ENCODE measurements at regions not wholly inside any gene's neighbourhood (a gene's known extent, or its start where the extent isn't known, plus 50 kb on each side); places are given as distances from the start of the nearest gene placed in this dataset.

GRCh38 chr6:130303431-130303830, 62.4 kb upstream of the TMEM200A start:
- no peak for TF ChIP-seq CTCF (IDR thresholded peaks at IDR 0.05; ENCODE audit: unreplicated experiment)
- no peaks in the 10 kb centered on the region for H3K27me3 Mint-ChIP-seq
- H3K9me3 Mint-ChIP-seq (ENCODE audit: low read depth): peaks cover 6% of the 10 kb centered on the region
- peaks cover 21% of the 10 kb centered on the region for H3K4me1 Mint-ChIP-seq (ENCODE audit: low read depth)
- no peaks in the 10 kb centered on the region for H3K36me3 Mint-ChIP-seq (ENCODE audit: insufficient read depth)
- H3K4me3 Mint-ChIP-seq (ENCODE audit: low read depth): no peak overlapping the region
- no peak for DNase-seq (ENCODE audit: low spot score, unreplicated experiment)
- H3K27ac Mint-ChIP-seq: no peak overlapping the region

- H3K27ac Mint-ChIP-seq: no peak overlapping the region
- H3K4me3 Mint-ChIP-seq (ENCODE audit: low read depth): no peak overlapping the region
- H3K4me1 Mint-ChIP-seq (ENCODE audit: low read depth): peaks cover 12% of the 10 kb centered on the region
- no peaks in the 10 kb centered on the region for H3K27me3 Mint-ChIP-seq
- H3K9me3 Mint-ChIP-seq (ENCODE audit: low read depth): peaks cover 6% of the 10 kb centered on the region
- no peaks in the 10 kb centered on the region for H3K36me3 Mint-ChIP-seq (ENCODE audit: insufficient read depth)
- no peak for DNase-seq (ENCODE audit: low spot score, unreplicated experiment)
- TF ChIP-seq CTCF (IDR thresholded peaks at IDR 0.05; ENCODE audit: unreplicated experiment): no peak
Observed at GRCh38 chr6:130298258-130298657, 67.6 kb upstream of the TMEM200A start.

- H3K4me1 Mint-ChIP-seq (ENCODE audit: low read depth): peaks cover 12% of the 10 kb centered on the region
- H3K4me3 Mint-ChIP-seq (ENCODE audit: low read depth): no peak overlapping the region
- no peak overlapping the region for H3K27ac Mint-ChIP-seq
- TF ChIP-seq CTCF (IDR thresholded peaks at IDR 0.05; ENCODE audit: unreplicated experiment): no peak
- no peak for DNase-seq (ENCODE audit: low spot score, unreplicated experiment)
- H3K36me3 Mint-ChIP-seq (ENCODE audit: insufficient read depth): no peaks in the 10 kb centered on the region
- H3K9me3 Mint-ChIP-seq (ENCODE audit: low read depth): peaks cover 2% of the 10 kb centered on the region
- H3K27me3 Mint-ChIP-seq: no peaks in the 10 kb centered on the region
Observed at GRCh38 chr6:130296854-130297253, 69.0 kb upstream of the TMEM200A start.

- H3K9me3 Mint-ChIP-seq (ENCODE audit: low read depth): no peaks in the 10 kb centered on the region
- H3K36me3 Mint-ChIP-seq (ENCODE audit: insufficient read depth): no peaks in the 10 kb centered on the region
- DNase-seq (ENCODE audit: low spot score, unreplicated experiment): no peak
- H3K4me1 Mint-ChIP-seq (ENCODE audit: low read depth): peaks cover 3% of the 10 kb centered on the region
- TF ChIP-seq CTCF (IDR thresholded peaks at IDR 0.05; ENCODE audit: unreplicated experiment): peak; percentile 74
- H3K4me3 Mint-ChIP-seq (ENCODE audit: low read depth): no peak overlapping the region
- H3K27me3 Mint-ChIP-seq: no peaks in the 10 kb centered on the region
- H3K27ac Mint-ChIP-seq: peak overlapping the region; percentile 31
Observed at GRCh38 chr6:130293800-130294199, 71.0 kb upstream of the SAMD3 start.

GRCh38 chr6:130288065-130288464, 65.3 kb upstream of the SAMD3 start:
- H3K27me3 Mint-ChIP-seq: no peaks in the 10 kb centered on the region
- H3K36me3 Mint-ChIP-seq (ENCODE audit: insufficient read depth): no peaks in the 10 kb centered on the region
- DNase-seq (ENCODE audit: low spot score, unreplicated experiment): no peak
- no peaks in the 10 kb centered on the region for H3K9me3 Mint-ChIP-seq (ENCODE audit: low read depth)
- no peak overlapping the region for H3K4me3 Mint-ChIP-seq (ENCODE audit: low read depth)
- TF ChIP-seq CTCF (IDR thresholded peaks at IDR 0.05; ENCODE audit: unreplicated experiment): no peak
- no peak overlapping the region for H3K27ac Mint-ChIP-seq
- peaks cover 4% of the 10 kb centered on the region for H3K4me1 Mint-ChIP-seq (ENCODE audit: low read depth)

Data from progenitor cell of endocrine pancreas (in vitro differentiated cells).